K562 (cell line): ENCODE measurements at regions not wholly inside any gene's neighbourhood (a gene's known extent, or its start where the extent isn't known, plus 50 kb on each side); places are given as distances from the start of the nearest gene placed in this dataset.

Source experiments
- E2F4 ChIP-seq: sonication (generic); formaldehyde crosslinking; IDR thresholded peaks from 2 replicates; pipeline ENCODE4 v1.8.0; 2022; ENCODE audit warnings: mild to moderate bottlenecking, low read depth, missing genetic modification reagents
- GTF2F1 ChIP-seq: IDR thresholded peaks from 2 replicates; pipeline ENCODE4 v1.6.1; 2011; ENCODE audit warnings: low read depth, low read length, improper control_type of control experiment
- NFE2 ChIP-seq: IDR thresholded peaks from 2 replicates; pipeline ENCODE4 v1.6.1; 2014; ENCODE audit warnings: antibody characterized with exemption, low read depth
- RBFOX2 ChIP-seq: fragments of 200-400 bp; formaldehyde crosslinking; IDR thresholded peaks from 2 replicates; pipeline ENCODE4 v1.6.1; 2017; ENCODE audit warnings: low read depth, mild to moderate bottlenecking, low read length, moderate library complexity
- RERE ChIP-seq: sonication (generic); formaldehyde crosslinking; IDR thresholded peaks from 2 replicates; pipeline ENCODE4 v1.8.0; 2023; ENCODE audit warnings: missing genetic modification reagents, mild to moderate bottlenecking, borderline replicate concordance
- SRSF9 ChIP-seq: fragments of 200-400 bp; formaldehyde crosslinking; IDR thresholded peaks from 2 replicates; pipeline ENCODE4 v1.6.1; 2017; ENCODE audit warnings: low read depth, low read length, borderline replicate concordance
- ZNF551 ChIP-seq: fragments of 250-450 bp; sonication (Bioruptor Pico); IDR thresholded peaks from 2 replicates; pipeline ENCODE4 v1.5.0; 2021; ENCODE audit warnings: mild to moderate bottlenecking, moderate library complexity
- TF ChIP-seq, protein P1 (sequence below), 2 experiments: fragments of 450-650 bp; formaldehyde crosslinking in 1 of 2; IDR thresholded peaks; 2 replicates each; pipeline versions ENCODE4 v1.4.0 to v1.6.1; 2014 to 2020; ENCODE audit warnings: mild to moderate bottlenecking in 2 of 2, borderline replicate concordance in 1 of 2, low read depth in 1 of 2
- TF ChIP-seq, protein P2 (sequence below): fragments of 250-450 bp; sonication (Bioruptor Pico); IDR thresholded peaks from 2 replicates; pipeline ENCODE4 v1.4.0; 2020; ENCODE audit warnings: borderline replicate concordance

DNA sequence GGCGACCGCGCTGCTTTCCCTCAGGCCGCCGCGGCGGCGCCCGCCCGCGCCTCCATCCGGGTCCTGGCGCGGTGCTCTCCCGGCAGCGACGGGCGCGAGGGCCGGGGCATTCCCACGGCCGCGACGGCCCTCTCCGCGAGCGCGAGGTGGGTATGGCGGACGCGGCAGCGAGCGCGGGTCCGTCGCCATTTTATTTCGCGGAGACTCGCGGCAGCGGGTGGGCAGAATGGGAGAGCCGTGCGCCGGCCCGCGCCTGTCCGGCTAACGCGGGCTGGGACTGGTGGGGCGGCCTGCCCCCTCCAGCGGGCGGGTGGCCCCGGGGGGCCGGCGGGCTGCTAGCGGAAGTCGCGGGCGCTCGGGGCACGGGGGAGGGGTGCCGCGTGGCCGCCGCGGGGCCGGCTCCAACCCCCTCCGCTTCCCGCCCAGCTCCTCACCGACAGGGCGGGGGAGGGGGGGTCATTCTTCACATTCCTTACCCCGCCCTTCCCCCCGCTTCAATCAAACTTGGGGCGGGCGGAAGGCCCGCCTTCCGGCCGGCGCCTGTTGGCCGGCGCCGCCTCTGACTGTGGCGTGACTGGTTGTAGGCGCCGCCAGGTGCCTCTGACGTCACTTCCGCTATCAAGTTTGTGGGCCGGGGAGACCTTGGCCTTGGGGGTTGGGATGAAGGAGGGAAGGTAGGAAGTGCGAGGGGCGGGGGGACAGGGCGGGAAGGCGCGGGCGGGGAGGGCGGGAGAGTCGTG is 82.1 kb downstream of the PTPDC1 start (continued):
- TF ChIP-seq, protein P1, sequence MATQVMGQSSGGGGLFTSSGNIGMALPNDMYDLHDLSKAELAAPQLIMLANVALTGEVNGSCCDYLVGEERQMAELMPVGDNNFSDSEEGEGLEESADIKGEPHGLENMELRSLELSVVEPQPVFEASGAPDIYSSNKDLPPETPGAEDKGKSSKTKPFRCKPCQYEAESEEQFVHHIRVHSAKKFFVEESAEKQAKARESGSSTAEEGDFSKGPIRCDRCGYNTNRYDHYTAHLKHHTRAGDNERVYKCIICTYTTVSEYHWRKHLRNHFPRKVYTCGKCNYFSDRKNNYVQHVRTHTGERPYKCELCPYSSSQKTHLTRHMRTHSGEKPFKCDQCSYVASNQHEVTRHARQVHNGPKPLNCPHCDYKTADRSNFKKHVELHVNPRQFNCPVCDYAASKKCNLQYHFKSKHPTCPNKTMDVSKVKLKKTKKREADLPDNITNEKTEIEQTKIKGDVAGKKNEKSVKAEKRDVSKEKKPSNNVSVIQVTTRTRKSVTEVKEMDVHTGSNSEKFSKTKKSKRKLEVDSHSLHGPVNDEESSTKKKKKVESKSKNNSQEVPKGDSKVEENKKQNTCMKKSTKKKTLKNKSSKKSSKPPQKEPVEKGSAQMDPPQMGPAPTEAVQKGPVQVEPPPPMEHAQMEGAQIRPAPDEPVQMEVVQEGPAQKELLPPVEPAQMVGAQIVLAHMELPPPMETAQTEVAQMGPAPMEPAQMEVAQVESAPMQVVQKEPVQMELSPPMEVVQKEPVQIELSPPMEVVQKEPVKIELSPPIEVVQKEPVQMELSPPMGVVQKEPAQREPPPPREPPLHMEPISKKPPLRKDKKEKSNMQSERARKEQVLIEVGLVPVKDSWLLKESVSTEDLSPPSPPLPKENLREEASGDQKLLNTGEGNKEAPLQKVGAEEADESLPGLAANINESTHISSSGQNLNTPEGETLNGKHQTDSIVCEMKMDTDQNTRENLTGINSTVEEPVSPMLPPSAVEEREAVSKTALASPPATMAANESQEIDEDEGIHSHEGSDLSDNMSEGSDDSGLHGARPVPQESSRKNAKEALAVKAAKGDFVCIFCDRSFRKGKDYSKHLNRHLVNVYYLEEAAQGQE (IDR thresholded peaks at IDR 0.05; ENCODE audit: borderline replicate concordance) = peak; percentile 21; the same call in 1 of the 2 replicates
- TF ChIP-seq, protein P1 (CRISPR knock-in tag; IDR thresholded peaks at IDR 0.05; ENCODE audit: low read depth) = peak; percentile 52; the same call in 1 of the 2 replicates
- no peak for TF ChIP-seq GTF2F1
- no peak for TF ChIP-seq NFE2
- no peak for TF ChIP-seq RERE (CRISPR knock-in tag)
- no peak for TF ChIP-seq SRSF9
- TF ChIP-seq E2F4 (CRISPR knock-in tag) = no peak
- TF ChIP-seq, protein P2, sequence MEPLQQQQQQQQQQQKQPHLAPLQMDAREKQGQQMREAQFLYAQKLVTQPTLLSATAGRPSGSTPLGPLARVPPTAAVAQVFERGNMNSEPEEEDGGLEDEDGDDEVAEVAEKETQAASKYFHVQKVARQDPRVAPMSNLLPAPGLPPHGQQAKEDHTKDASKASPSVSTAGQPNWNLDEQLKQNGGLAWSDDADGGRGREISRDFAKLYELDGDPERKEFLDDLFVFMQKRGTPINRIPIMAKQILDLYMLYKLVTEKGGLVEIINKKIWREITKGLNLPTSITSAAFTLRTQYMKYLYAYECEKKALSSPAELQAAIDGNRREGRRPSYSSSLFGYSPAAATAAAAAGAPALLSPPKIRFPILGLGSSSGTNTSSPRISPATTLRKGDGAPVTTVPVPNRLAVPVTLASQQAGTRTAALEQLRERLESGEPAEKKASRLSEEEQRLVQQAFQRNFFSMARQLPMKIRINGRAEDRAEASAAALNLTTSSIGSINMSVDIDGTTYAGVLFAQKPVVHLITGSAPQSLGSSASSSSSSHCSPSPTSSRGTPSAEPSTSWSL (CRISPR knock-in tag) = no peak
- peak; percentile 94 for TF ChIP-seq RBFOX2
- no peak for TF ChIP-seq ZNF551 (CRISPR knock-in tag)
